ENCODE measurements at regions not wholly inside any gene's neighbourhood (a gene's known extent, or its start where the extent isn't known, plus 50 kb on each side); places are given as distances from the start of the nearest gene placed in this dataset.

DNA sequence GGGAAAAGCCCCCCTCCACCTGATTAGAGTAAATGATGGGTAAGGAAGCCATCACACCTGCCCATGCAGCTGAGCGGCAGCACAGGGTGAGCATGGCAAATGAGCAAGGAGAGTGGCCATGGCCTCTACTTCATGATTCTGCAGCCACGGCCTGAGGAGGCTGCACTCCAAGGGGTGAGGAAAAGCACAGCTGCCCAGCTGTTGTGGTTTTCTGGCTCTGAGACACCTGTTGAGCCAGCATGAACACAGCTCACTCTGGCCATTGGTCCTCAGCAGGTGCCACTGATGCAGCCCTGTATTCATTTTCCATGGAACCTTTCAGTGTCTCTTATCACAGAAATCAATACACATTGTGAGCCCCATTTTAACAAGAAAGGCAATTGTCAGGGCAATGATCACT lies 707.2 kb downstream of the AACS start:
- TF ChIP-seq, protein P1, sequence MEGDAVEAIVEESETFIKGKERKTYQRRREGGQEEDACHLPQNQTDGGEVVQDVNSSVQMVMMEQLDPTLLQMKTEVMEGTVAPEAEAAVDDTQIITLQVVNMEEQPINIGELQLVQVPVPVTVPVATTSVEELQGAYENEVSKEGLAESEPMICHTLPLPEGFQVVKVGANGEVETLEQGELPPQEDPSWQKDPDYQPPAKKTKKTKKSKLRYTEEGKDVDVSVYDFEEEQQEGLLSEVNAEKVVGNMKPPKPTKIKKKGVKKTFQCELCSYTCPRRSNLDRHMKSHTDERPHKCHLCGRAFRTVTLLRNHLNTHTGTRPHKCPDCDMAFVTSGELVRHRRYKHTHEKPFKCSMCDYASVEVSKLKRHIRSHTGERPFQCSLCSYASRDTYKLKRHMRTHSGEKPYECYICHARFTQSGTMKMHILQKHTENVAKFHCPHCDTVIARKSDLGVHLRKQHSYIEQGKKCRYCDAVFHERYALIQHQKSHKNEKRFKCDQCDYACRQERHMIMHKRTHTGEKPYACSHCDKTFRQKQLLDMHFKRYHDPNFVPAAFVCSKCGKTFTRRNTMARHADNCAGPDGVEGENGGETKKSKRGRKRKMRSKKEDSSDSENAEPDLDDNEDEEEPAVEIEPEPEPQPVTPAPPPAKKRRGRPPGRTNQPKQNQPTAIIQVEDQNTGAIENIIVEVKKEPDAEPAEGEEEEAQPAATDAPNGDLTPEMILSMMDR (IDR thresholded peaks at IDR 0.05), result no peak
- no peak for TF ChIP-seq POLR2A (IDR thresholded peaks at IDR 0.05)

Data from stomach (tissue), 4 donors.